GM12878 (cell line): ENCODE measurements at regions not wholly inside any gene's neighbourhood (a gene's known extent, or its start where the extent isn't known, plus 50 kb on each side); places are given as distances from the start of the nearest gene placed in this dataset.

ENCODE experiments used
- ATAC-seq: fragments of 200-7000 bp; cut with Tn5 transposase; 3 replicates; pipeline ENCODE4 v1.9.1; 2020; ENCODE audit warnings: mild to moderate bottlenecking, moderate library complexity
- BruUV-seq: library from RNA; stranded (reverse); fragments of 400-500 nt; replicated peaks from 2 replicates; lab custom pipeline; 2021; lab: Mats Ljungman, UMichigan
- CTCF ChIA-PET: fragments of 300-600 bp; sonication (Branson Sonifier 250); formaldehyde crosslinking; extraction: SDS; loops from one replicate; lab custom pipeline; 2021; ENCODE audit warnings: inconsistent platforms; lab: Yijun Ruan, JAX
- POLR2A ChIA-PET: fragments of 350-600 bp; formaldehyde crosslinking; extraction: SDS; loops from one replicate; lab custom pipeline; 2021; ENCODE audit warnings: inconsistent platforms; lab: Charles Lee
- RAD21 ChIA-PET: fragments of 300-600 bp; sonication (Branson Sonifier 250); formaldehyde crosslinking; loops from one replicate; lab custom pipeline; 2023; ENCODE audit warnings: antibody characterized with exemption; ENCODE audit not compliant: unreplicated experiment; lab: Charles Lee
- SMC1A ChIA-PET: fragments of 300-600 bp; sonication (Branson Sonifier 250); formaldehyde crosslinking; loops from one replicate; lab custom pipeline; 2023; ENCODE audit not compliant: unreplicated experiment, uncharacterized antibody; lab: Charles Lee
- DNase-seq: peaks from one replicate; pipeline ENCODE4 v3.0.0-alpha.2; 2011; ENCODE audit warnings: low read depth, low spot score
- FAIRE-seq: peaks from 3 replicates; lab custom pipeline; 2011; peaks lifted over from hg19 to GRCh38; lab: Jason Lieb, UNC
- H2AFZ ChIP-seq: 2 replicates; pipeline ENCODE4 v1.6.0; 2011; ENCODE audit warnings: low read depth, low read length, control low read depth; ENCODE audit not compliant: control insufficient read depth
- H3K27ac ChIP-seq: 2 replicates; pipeline ENCODE4 v1.5.1; 2011; ENCODE audit warnings: control low read depth; ENCODE audit not compliant: control insufficient read depth, insufficient read depth
- H3K27me3 ChIP-seq, 2 experiments: replicated peaks in 1 of 2; 2 replicates each; pipeline versions ENCODE4 v1.6.0 to v1.6.1; 2011; ENCODE audit warnings: low read length in 1 of 2; ENCODE audit not compliant: control insufficient read depth in 2 of 2, insufficient read depth in 2 of 2
- H3K36me3 ChIP-seq, 2 experiments: 2 replicates each; pipeline ENCODE4 v1.5.1; 2011; ENCODE audit warnings: low read length in 1 of 2; ENCODE audit not compliant: control insufficient read depth in 2 of 2, insufficient read depth in 2 of 2
- H3K4me1 ChIP-seq: 2 replicates; pipeline ENCODE4 v1.6.1; 2011; ENCODE audit warnings: mild to moderate bottlenecking, low read length, moderate library complexity, mixed read lengths; ENCODE audit not compliant: control insufficient read depth, insufficient read depth
- H3K4me2 ChIP-seq: 2 replicates; pipeline ENCODE4 v1.6.0; 2011; ENCODE audit warnings: control low read depth; ENCODE audit not compliant: control insufficient read depth, insufficient read depth
- H3K4me3 ChIP-seq: fragments of 200-600 bp; sonication (generic); 2 replicates; pipeline ENCODE4 v1.5.1; 2016
- H3K79me2 ChIP-seq: 2 replicates; pipeline ENCODE4 v1.6.0; 2011; ENCODE audit warnings: low read length; ENCODE audit not compliant: control insufficient read depth, insufficient read depth
- H3K9ac ChIP-seq: 2 replicates; pipeline ENCODE4 v1.8.0; 2011; ENCODE audit warnings: low read length, control low read depth, mixed read lengths; ENCODE audit not compliant: control insufficient read depth, insufficient read depth
- H3K9me3 ChIP-seq: replicated peaks from 3 replicates; pipeline ENCODE4 v1.5.1; 2011; ENCODE audit warnings: mild to moderate bottlenecking, low read length; ENCODE audit not compliant: control insufficient read depth, insufficient read depth
- H4K20me1 ChIP-seq: 2 replicates; pipeline ENCODE4 v1.6.0; 2011; ENCODE audit not compliant: control insufficient read depth, insufficient read depth
- CHD1 ChIP-seq: IDR thresholded peaks from 2 replicates; pipeline ENCODE4 v1.6.1; 2012; ENCODE audit warnings: low read depth, low read length, improper control_type of control experiment
- EGR1 ChIP-seq, 2 experiments: IDR thresholded peaks; 1 replicate in 1 of 2; 2 replicates in 1 of 2; pipeline ENCODE4 v1.6.1; 2011 to 2012; ENCODE audit warnings: low read depth in 2 of 2, low read length in 2 of 2, borderline replicate concordance in 1 of 2, mild to moderate bottlenecking in 1 of 2, moderate library complexity in 1 of 2
- FOXK2 ChIP-seq: fragments of 450-650 bp; IDR thresholded peaks from 2 replicates; pipeline ENCODE4 v1.6.1; 2017; ENCODE audit warnings: mild to moderate bottlenecking, moderate library complexity
- GATAD2B ChIP-seq: fragments of 450-650 bp; conservative IDR thresholded peaks from 2 replicates; pipeline ENCODE4 v1.6.1; 2017; ENCODE audit warnings: low read depth, mild to moderate bottlenecking, moderate library complexity
- JUNB ChIP-seq: IDR thresholded peaks from 2 replicates; pipeline ENCODE4 v1.6.1; 2016; ENCODE audit warnings: antibody characterized with exemption, mild to moderate bottlenecking
- KAT2A ChIP-seq: conservative IDR thresholded peaks from 2 replicates; pipeline ENCODE4 v1.6.1; 2011; ENCODE audit warnings: low read depth, low read length; ENCODE audit not compliant: control insufficient read depth
- MTA3 ChIP-seq: IDR thresholded peaks from 2 replicates; pipeline ENCODE4 v1.6.1; 2012; ENCODE audit warnings: low read length, inconsistent platforms, borderline replicate concordance
- NRF1 ChIP-seq: conservative IDR thresholded peaks from 2 replicates; pipeline ENCODE4 v1.6.1; 2011; ENCODE audit warnings: mild to moderate bottlenecking, low read depth, low read length, improper control_type of control experiment
- PAX8 ChIP-seq: fragments of 450-650 bp; IDR thresholded peaks from 2 replicates; pipeline ENCODE4 v1.6.1; 2017; ENCODE audit warnings: mild to moderate bottlenecking, moderate library complexity
- PML ChIP-seq: IDR thresholded peaks from 2 replicates; pipeline ENCODE4 v1.6.1; 2012; ENCODE audit warnings: low read length, inconsistent platforms
- RAD21 ChIP-seq: IDR thresholded peaks from 2 replicates; pipeline ENCODE4 v1.6.1; 2011; ENCODE audit warnings: mild to moderate bottlenecking, low read depth, low read length, moderate library complexity; ENCODE audit not compliant: insufficient read depth
- SMAD1 ChIP-seq: fragments of 450-650 bp; IDR thresholded peaks from 2 replicates; pipeline ENCODE4 v1.6.1; 2018; ENCODE audit warnings: mild to moderate bottlenecking, low read depth; ENCODE audit not compliant: partially characterized antibody
- SPI1 ChIP-seq: IDR thresholded peaks from 2 replicates; pipeline ENCODE4 v1.6.1; 2011; ENCODE audit warnings: low read depth, mild to moderate bottlenecking, low read length, moderate library complexity, borderline replicate concordance; ENCODE audit not compliant: insufficient read depth
- ZNF207 ChIP-seq: fragments of 450-650 bp; IDR thresholded peaks from 2 replicates; pipeline ENCODE4 v1.6.1; 2014; ENCODE audit warnings: antibody characterized with exemption, mild to moderate bottlenecking, borderline replicate concordance
- WGBS: methylation state at CpG from one replicate; pipeline ENCODE4 v1.1.6; 2016; ENCODE audit warnings: low lambda C conversion rate; ENCODE audit not compliant: insufficient replicate concordance, insufficient coverage; ENCODE audit errors: missing lambda C conversion rate; 5-methylcytosine and 5-hydroxymethylcytosine counted together
- in situ Hi-C: fragments of 300-500 bp; cut with MboI; formaldehyde crosslinking; loops from 9 replicates; pipeline ENCODE4 v1.14.3; 2018; ENCODE audit warnings: mixed read lengths
- intact Hi-C: fragments of 100-400 bp; cut with micrococcal nuclease; formaldehyde crosslinking; loops from one replicate; pipeline ENCODE4 v1.14.2; 2022; ENCODE audit not compliant: unreplicated experiment

DNA sequence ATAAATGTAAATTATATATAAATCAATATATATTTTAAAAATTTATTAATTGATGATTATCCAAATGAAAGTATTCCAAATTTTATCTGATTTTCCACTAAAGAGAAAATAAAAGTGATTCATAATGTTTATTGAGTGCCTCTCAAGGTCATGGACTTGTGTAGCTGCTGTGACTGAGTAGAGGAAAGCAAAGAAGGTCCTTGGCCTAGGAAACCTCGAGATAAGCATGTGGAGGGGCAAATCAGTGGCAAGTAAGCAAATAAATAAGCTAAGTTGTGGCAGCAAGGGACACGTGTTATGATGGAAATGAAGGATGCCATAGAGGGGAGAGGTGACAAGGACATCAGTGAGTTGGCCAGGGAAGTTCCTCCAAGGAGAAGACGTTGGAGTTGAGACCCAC is 866.1 kb upstream of the ID2 start:
- no peaks in the 10 kb centered on the region; the same call in 2 of the 3 replicates for H3K9me3 ChIP-seq
- H3K79me2 ChIP-seq: no peaks in the 10 kb centered on the region
- no peak overlapping the region for H3K4me3 ChIP-seq
- no peak overlapping the region for H3K9ac ChIP-seq
- H3K4me2 ChIP-seq: no peak overlapping the region
- no peak overlapping the region for H2AFZ ChIP-seq
- H3K36me3 ChIP-seq: no peaks in the 10 kb centered on the region
- no peaks in the 10 kb centered on the region for H3K4me1 ChIP-seq
- ChIA-PET SMC1A (no interaction called here), RAD21 (no interaction called here), CTCF (no interaction called here), POLR2A (no interaction called here)
- no peak for DNase-seq
- no peak for FAIRE-seq
- no peaks in the 10 kb centered on the region for H3K27me3 ChIP-seq
- no peak overlapping the region for H3K27ac ChIP-seq
- no TSS peak for BruUV-seq
- H4K20me1 ChIP-seq: no peaks in the 10 kb centered on the region
- intact Hi-C loops: no loop called here
- in situ Hi-C loops: no loop called here
- TF ChIP-seq RAD21 (no peak), KAT2A (no peak), SMAD1 (no peak), FOXK2 (no peak), EGR1 (IDR thresholded peaks at IDR 0.05; ENCODE audit: borderline replicate concordance in 1 of 2, low read depth in 2 of 2, low read length in 2 of 2) (no peak), ZNF207 (no peak), JUNB (no peak), PAX8 (no peak), NRF1 (no peak), SPI1 (no peak), PML (no peak), MTA3 (no peak), GATAD2B (no peak), CHD1 (no peak)
- 6% methylated on average over 3 of the region's 3 CpGs for WGBS
- no peak for ATAC-seq
